Cerebellar cortex (tissue), 1 donor: ENCODE measurements at regions not wholly inside any gene's neighbourhood (a gene's known extent, or its start where the extent isn't known, plus 50 kb on each side); places are given as distances from the start of the nearest gene placed in this dataset.

Source experiments
- DNase-seq: peaks from one replicate; pipeline ENCODE4 v3.0.0-alpha.2; 2015; ENCODE audit warnings: low spot score

- DNase-seq: no peak
Measured at GRCh38 chr3:184508938-184509337, 52.6 kb upstream of the EPHB3 start.

DNA sequence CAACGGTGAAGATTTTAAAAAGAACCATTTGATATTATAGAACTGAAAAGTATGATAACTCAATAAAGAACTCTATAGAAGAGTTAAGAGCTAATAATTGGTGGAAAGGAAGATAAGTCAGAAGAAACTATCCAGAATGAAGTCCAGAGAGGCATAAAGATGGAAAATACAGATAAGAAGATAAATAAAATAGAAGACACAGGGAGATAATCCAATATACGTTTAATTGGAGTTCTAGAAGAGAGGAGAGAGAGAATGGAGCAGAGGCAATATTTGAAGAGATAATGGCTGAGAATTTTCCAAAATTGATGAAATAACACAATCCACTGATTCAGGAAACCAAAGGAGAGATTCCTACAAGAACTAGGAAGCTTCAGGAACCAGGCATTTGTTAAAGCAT, 49.8 kb upstream of the EPHB3 start:
- no peak for DNase-seq
